Esophagus squamous epithelium (tissue), 5 donors: ENCODE measurements at regions not wholly inside any gene's neighbourhood (a gene's known extent, or its start where the extent isn't known, plus 50 kb on each side); places are given as distances from the start of the nearest gene placed in this dataset.

Experiments used
- DNase-seq: peaks from one replicate; lab custom pipeline; 2025; lab: John Stamatoyannopoulos, UW
- H3K27ac ChIP-seq, 4 donors: fragments of 200-600 bp; sonication (generic); one replicate each; pipeline ENCODE4 v1.5.1; 2016 to 2019; ENCODE audit warnings: mild to moderate bottlenecking in 1 of 4
- H3K27me3 ChIP-seq, 4 donors: fragments of 200-600 bp; sonication (generic); 1 replicate in 3 of 4; 2 replicates in 1 of 4; pipeline versions ENCODE4 v1.5.1 to v1.6.0; 2017 to 2021; ENCODE audit warnings: antibody characterized with exemption in 1 of 4
- H3K36me3 ChIP-seq, 3 donors: fragments of 200-600 bp; sonication (generic); one replicate each; pipeline ENCODE4 v1.5.1; 2016 to 2019
- H3K4me1 ChIP-seq, 3 donors: fragments of 200-600 bp; sonication (generic); one replicate each; pipeline ENCODE4 v1.5.1; 2017 to 2019
- H3K4me3 ChIP-seq, 4 donors: fragments of 200-600 bp; sonication (generic); 1 replicate in 3 of 4; 2 replicates in 1 of 4; pipeline ENCODE4 v1.5.1; 2016 to 2019; ENCODE audit warnings: mild to moderate bottlenecking in 2 of 4, moderate library complexity in 1 of 4
- H3K9me3 ChIP-seq, 3 donors: fragments of 200-600 bp; sonication (generic); one replicate each; pipeline ENCODE4 v1.5.1; 2016 to 2019
- CTCF ChIP-seq, 6 experiments: fragments of 450-650 bp in 4 of 6; fragments of 200-600 bp in 2 of 6; sonication (generic) in 2 of 6; IDR thresholded peaks; one replicate each; pipeline ENCODE4 v1.5.1; 2016 to 2019; ENCODE audit warnings: antibody characterized with exemption in 6 of 6, mild to moderate bottlenecking in 4 of 6, moderate library complexity in 4 of 6
- POLR2A ChIP-seq, 4 donors: fragments of 450-650 bp; IDR thresholded peaks; one replicate each; pipeline ENCODE4 v1.6.1; 2017; ENCODE audit warnings: antibody characterized with exemption in 4 of 4, mild to moderate bottlenecking in 4 of 4, moderate library complexity in 3 of 4
- WGBS, 2 donors: methylation state at CpG; one replicate each; pipeline ENCODE4 v1.1.5; 2018; 5-methylcytosine and 5-hydroxymethylcytosine counted together
- intact Hi-C: fragments of 100-400 bp; cut with DNase I; formaldehyde crosslinking; loops from one replicate; pipeline ENCODE4 v1.15.0; 2022
- donor health status: DM: yes; HTN: yes; CAD: no.

- no peak for DNase-seq
- H3K36me3 ChIP-seq, result no peaks in the 10 kb centered on the region
- H3K9me3 ChIP-seq, result no peaks in the 10 kb centered on the region
- no peaks in the 10 kb centered on the region for H3K27me3 ChIP-seq
- no peak overlapping the region for H3K27ac ChIP-seq
- peaks cover 0 to 16% (median 6%) of the 10 kb centered on the region in 3 donors for H3K4me1 ChIP-seq
- no peak overlapping the region for H3K4me3 ChIP-seq
- intact Hi-C loops, result no loop called here
- 59 to 61% methylated on average over 3 of the region's 3 CpGs for WGBS, 2 donors
- TF ChIP-seq CTCF (IDR thresholded peaks at IDR 0.05) (no peak), POLR2A (IDR thresholded peaks at IDR 0.05) (no peak)
Observed at GRCh38 chr5:6256901-6257300, 121.4 kb downstream of the MED10 start.

- intact Hi-C loops, result no loop called here
- Histone ChIP-seq H3K27me3 (no peaks in the 10 kb centered on the region), H3K27ac (no peak overlapping the region), H3K4me3 (no peak overlapping the region), H3K9me3 (no peaks in the 10 kb centered on the region), H3K4me1 (peaks cover 0 to 7% (median 5%) of the 10 kb centered on the region in 3 donors), H3K36me3 (no peaks in the 10 kb centered on the region)
- no peak for DNase-seq
- no peak for TF ChIP-seq CTCF (IDR thresholded peaks at IDR 0.05)
- no peak for TF ChIP-seq POLR2A (IDR thresholded peaks at IDR 0.05)
- 18 to 37% methylated on average over 2 of the region's 2 CpGs for WGBS, 2 donors
Observed at GRCh38 chr5:6255956-6256355, 122.4 kb downstream of the MED10 start.

GRCh38 chr5:6253846-6254245 lies 124.5 kb downstream of the MED10 start:
- Histone ChIP-seq H3K27me3 (no peaks in the 10 kb centered on the region), H3K27ac (no peak overlapping the region), H3K4me3 (no peak overlapping the region), H3K9me3 (no peaks in the 10 kb centered on the region), H3K36me3 (no peaks in the 10 kb centered on the region), H3K4me1 (no peaks in the 10 kb centered on the region)
- 79% methylated on average over 3 of the region's 3 CpGs; no CpG with 5 or more reads in 1 of the 2 donors for WGBS, 2 donors
- TF ChIP-seq CTCF (IDR thresholded peaks at IDR 0.05), result no peak
- intact Hi-C loops, result no loop called here
- no peak for DNase-seq

GRCh38 chr5:6253281-6253680 lies 125.1 kb downstream of the MED10 start:
- Histone ChIP-seq H3K4me1 (no peaks in the 10 kb centered on the region), H3K27ac (no peak overlapping the region), H3K27me3 (no peaks in the 10 kb centered on the region), H3K36me3 (no peaks in the 10 kb centered on the region), H3K9me3 (no peaks in the 10 kb centered on the region), H3K4me3 (no peak overlapping the region)
- TF ChIP-seq CTCF (IDR thresholded peaks at IDR 0.05), result no peak
- TF ChIP-seq POLR2A (IDR thresholded peaks at IDR 0.05), result no peak
- DNase-seq, result no peak
- 75 to 83% methylated on average over 2 of the region's 5 CpGs for WGBS, 2 donors
- intact Hi-C loops, result no loop called here

- Histone ChIP-seq H3K4me1 (no peaks in the 10 kb centered on the region), H3K27me3 (no peaks in the 10 kb centered on the region), H3K36me3 (no peaks in the 10 kb centered on the region), H3K4me3 (no peak overlapping the region), H3K9me3 (no peaks in the 10 kb centered on the region), H3K27ac (no peak overlapping the region)
- TF ChIP-seq POLR2A (IDR thresholded peaks at IDR 0.05) (no peak), CTCF (IDR thresholded peaks at IDR 0.05) (no peak)
- intact Hi-C loops, result no loop called here
- 73 to 79% methylated on average over 6 of the region's 6 CpGs for WGBS, 2 donors
- DNase-seq, result no peak
Observed at GRCh38 chr5:6252581-6252980, 125.8 kb downstream of the MED10 start.
